Large intestine (tissue), 3 donors: ENCODE measurements at regions not wholly inside any gene's neighbourhood (a gene's known extent, or its start where the extent isn't known, plus 50 kb on each side); places are given as distances from the start of the nearest gene placed in this dataset.

Experiments used
- DNase-seq, 2 donors: peaks; one replicate each; pipeline versions ENCODE4 v3.0.0 to v3.0.0-alpha.2; 2013
- H3K27ac ChIP-seq: one replicate; pipeline ENCODE4 v1.5.1; 2013; ENCODE audit warnings: low read length
- H3K27me3 ChIP-seq: 2 replicates; pipeline ENCODE4 v1.6.1; 2013; ENCODE audit warnings: low read length; ENCODE audit not compliant: control insufficient read depth, insufficient read depth
- H3K36me3 ChIP-seq: 2 replicates; pipeline ENCODE4 v1.6.1; 2013; ENCODE audit warnings: low read length; ENCODE audit not compliant: control insufficient read depth, insufficient read depth
- H3K4me1 ChIP-seq: one replicate; pipeline ENCODE4 v1.6.1; 2013; ENCODE audit warnings: low read length; ENCODE audit not compliant: control insufficient read depth, insufficient read depth
- H3K4me3 ChIP-seq: one replicate; pipeline ENCODE4 v1.5.1; 2013; ENCODE audit warnings: low read length
- H3K9me3 ChIP-seq: one replicate; pipeline ENCODE4 v1.6.1; 2013; ENCODE audit warnings: mild to moderate bottlenecking, low read depth, low read length, moderate library complexity; ENCODE audit not compliant: control insufficient read depth
- WGBS: methylation state at CpG from one replicate; pipeline ENCODE4 v1.1.5; 2013; ENCODE audit warnings: low lambda C conversion rate; ENCODE audit not compliant: insufficient coverage; 5-methylcytosine and 5-hydroxymethylcytosine counted together

DNA sequence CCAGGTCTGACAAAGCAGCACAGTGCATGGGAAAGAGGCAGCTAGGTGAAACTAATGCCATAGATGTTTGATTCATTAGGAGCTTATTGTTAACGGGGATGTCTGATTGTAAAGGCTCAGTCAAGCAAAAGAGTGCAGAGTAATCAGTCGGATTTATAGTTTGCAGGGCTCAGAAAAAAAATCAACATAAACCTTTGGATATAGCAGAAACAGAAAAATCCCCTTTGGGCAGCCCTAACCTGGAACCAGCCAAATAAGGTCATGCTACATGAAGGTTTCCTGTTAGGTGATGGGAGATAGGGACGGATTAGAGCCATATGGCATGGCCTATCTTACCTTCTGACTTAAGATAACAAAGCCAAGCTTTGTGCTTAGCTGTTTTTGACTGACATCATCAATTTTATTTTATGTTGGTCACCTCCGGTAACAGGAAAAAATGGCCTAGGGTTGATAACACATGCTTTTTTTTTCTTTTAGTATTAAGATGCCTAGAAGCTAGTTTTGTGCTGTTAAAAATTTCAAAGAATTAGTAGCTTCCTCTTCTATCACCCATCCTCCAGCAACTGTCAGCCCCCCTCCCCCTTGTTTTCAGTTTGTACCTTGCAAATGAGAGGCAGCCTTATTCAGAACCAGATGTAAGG is 60.7 kb upstream of the ZEB2 start:
- Histone ChIP-seq H3K4me1 (no peaks in the 10 kb centered on the region), H3K36me3 (no peaks in the 10 kb centered on the region), H3K9me3 (no peaks in the 10 kb centered on the region), H3K27me3 (no peaks in the 10 kb centered on the region), H3K4me3 (no peak overlapping the region), H3K27ac (no peak overlapping the region)
- no peak for DNase-seq
- 100% methylated on average over 1 of the region's 4 CpGs for WGBS

DNA sequence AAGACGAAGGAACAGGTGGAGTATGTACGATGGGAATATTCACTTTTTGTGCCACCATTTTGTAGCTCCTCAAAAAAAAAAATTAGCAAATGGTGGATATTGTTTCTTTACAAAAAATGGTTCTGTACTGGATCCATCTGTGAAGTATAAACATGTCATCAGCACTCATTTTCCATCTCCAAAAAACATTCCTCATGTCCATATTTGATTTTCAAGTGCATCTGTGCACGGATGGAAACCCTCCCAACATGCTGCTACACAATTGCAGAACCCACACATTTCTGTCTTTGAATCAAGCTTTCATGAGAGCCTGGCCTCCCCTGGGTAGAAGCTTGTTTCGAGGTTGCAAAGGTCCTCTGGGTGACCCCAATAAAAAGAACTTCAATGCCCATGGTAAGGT is 59.6 kb upstream of the ZEB2 start:
- Histone ChIP-seq H3K36me3 (no peaks in the 10 kb centered on the region), H3K4me3 (no peak overlapping the region), H3K27ac (no peak overlapping the region), H3K9me3 (no peaks in the 10 kb centered on the region), H3K27me3 (no peaks in the 10 kb centered on the region), H3K4me1 (no peaks in the 10 kb centered on the region)
- no peak for DNase-seq
- 94% methylated on average over 2 of the region's 4 CpGs for WGBS

DNA sequence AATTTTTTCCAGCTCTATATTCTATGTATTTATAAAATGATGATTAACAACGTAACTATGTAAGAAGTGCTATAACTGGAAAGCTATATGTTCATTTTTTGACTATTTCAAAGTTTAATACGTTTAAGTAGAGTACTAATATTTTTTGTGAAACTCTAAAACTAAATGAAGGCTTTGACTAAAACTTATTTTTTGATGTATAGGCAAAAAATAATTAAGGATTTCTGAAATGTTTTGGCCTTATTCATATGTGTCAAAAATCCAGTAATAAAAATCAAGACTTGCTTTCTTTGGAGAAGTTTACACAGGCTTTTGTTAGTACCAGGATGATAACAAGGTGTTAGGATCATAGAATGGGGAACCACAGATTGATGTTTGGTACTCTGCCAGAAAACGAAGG is 58.2 kb upstream of the ZEB2 start:
- no peak for DNase-seq
- no peaks in the 10 kb centered on the region for H3K9me3 ChIP-seq
- no peaks in the 10 kb centered on the region for H3K4me1 ChIP-seq
- no peaks in the 10 kb centered on the region for H3K27me3 ChIP-seq
- WGBS = 100% methylated on average over 2 of the region's 3 CpGs
- H3K36me3 ChIP-seq = no peaks in the 10 kb centered on the region
- H3K4me3 ChIP-seq = no peak overlapping the region
- H3K27ac ChIP-seq = no peak overlapping the region

DNA sequence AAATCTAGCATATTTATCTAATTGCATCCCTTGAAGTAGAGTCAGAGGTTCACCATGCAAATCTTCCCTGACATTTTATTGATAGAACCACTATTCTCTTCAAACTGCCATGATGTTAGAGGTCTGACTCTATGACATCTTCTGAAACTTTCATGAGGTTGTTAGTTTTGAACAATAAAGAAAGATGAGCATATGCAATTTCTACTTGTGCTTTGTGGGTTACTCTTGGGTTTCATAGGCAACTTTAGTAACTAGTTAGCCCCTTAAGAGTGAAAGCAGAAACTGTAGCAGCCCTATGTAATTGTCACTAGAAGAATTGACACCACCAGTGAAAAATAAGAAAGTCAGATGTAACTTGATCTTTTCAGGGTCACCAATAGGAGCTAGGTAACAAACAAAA is 53.1 kb upstream of the ZEB2 start:
- no peak for DNase-seq
- no peaks in the 10 kb centered on the region for H3K9me3 ChIP-seq
- no peaks in the 10 kb centered on the region for H3K36me3 ChIP-seq

DNA sequence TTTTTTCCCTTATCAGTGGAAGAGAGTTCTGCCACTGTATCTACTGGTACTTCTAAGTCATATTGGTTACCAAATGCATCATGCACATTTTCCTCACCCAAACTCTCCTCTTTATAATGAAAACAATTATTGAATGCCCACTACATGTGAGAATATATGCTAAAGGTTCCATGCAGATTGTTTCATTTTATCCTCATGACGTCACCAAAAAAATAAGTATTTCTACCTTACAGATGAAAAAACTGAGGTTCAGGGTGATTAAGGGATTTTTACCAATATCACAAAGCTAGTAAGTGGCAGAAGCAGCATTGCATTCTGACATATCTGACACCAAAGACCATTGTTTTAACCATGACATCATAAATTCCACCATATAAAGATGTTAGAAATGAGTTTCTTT is 51.9 kb upstream of the ZEB2 start:
- no peaks in the 10 kb centered on the region for H3K9me3 ChIP-seq
- no peaks in the 10 kb centered on the region for H3K27me3 ChIP-seq
- no peaks in the 10 kb centered on the region for H3K4me1 ChIP-seq
- no peak overlapping the region for H3K27ac ChIP-seq
- WGBS = 100% methylated on average over 1 of the region's 1 CpG
- no peak for DNase-seq
- no peak overlapping the region for H3K4me3 ChIP-seq
- H3K36me3 ChIP-seq = no peaks in the 10 kb centered on the region

More for the DNA sequence above, 53.1 kb upstream of the ZEB2 start:
- Histone ChIP-seq H3K4me1 (no peaks in the 10 kb centered on the region), H3K4me3 (no peak overlapping the region), H3K27me3 (no peaks in the 10 kb centered on the region), H3K27ac (no peak overlapping the region)

DNA sequence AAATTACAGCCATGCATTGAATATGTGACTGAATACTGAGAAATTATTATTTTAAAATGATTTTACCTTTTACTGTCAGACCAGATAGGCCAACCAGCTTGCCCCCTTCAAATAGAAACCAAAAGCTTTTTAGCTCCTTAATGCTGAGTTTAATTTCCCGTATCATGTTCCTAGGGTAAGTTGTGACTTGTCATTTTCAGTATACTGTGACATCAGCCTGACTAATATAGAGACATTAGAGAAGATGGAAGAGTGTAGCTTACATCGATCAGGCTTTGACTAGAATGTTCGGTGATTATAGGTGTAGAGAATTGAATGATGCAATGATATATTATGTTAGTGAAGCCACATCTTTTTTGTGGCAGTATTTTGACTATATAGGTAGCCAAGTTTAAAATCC is 50.6 kb upstream of the ZEB2 start:
- H3K27ac ChIP-seq = no peak overlapping the region
- no peaks in the 10 kb centered on the region for H3K27me3 ChIP-seq
- H3K36me3 ChIP-seq = no peaks in the 10 kb centered on the region
- DNase-seq = no peak
- WGBS = no CpG with 5 or more reads among the region's 3 CpGs
- no peak overlapping the region for H3K4me3 ChIP-seq
- H3K9me3 ChIP-seq = no peaks in the 10 kb centered on the region
- H3K4me1 ChIP-seq = no peaks in the 10 kb centered on the region
